ENCODE measurements at regions not wholly inside any gene's neighbourhood (a gene's known extent, or its start where the extent isn't known, plus 50 kb on each side); places are given as distances from the start of the nearest gene placed in this dataset.

GRCh38 chr17:34177642-34178041 lies 77.4 kb upstream of the CCL2 start:
- ATAC-seq (ENCODE audit: insufficient read depth, low FRiP score): no peak
- peak in 2 of 3 donors; percentile 78 to 81 for DNase-seq

GRCh38 chr17:34178092-34178491 lies 77.0 kb upstream of the CCL2 start:
- Histone ChIP-seq H3K36me3 (ENCODE audit: control insufficient read depth in 4 of 4, insufficient read depth in 4 of 4, low read length in 4 of 4) (no peaks in the 10 kb centered on the region), H3K27ac (ENCODE audit: low read depth in 1 of 2, low read length in 1 of 2) (no peak overlapping the region), H3K27me3 (ENCODE audit: control insufficient read depth in 3 of 3, insufficient read depth in 3 of 3, low read length in 2 of 3) (peaks cover 0 to 3% (median 0%) of the 10 kb centered on the region in 3 donors), H3K4me3 (no peak overlapping the region), H3K9ac (ENCODE audit: insufficient read depth in 1 of 2, low read length in 2 of 2) (no peak overlapping the region), H3K4me1 (ENCODE audit: control insufficient read depth in 5 of 5, insufficient read depth in 5 of 5, low read length in 5 of 5) (peaks cover 0 to 26% (median under 1%) of the 10 kb centered on the region in 5 donors), H3K9me3 (ENCODE audit: control insufficient read depth in 4 of 4, insufficient read depth in 3 of 4, low read length in 3 of 4) (no peaks in the 10 kb centered on the region)
- no peak for TF ChIP-seq CTCF (IDR thresholded peaks at IDR 0.05; ENCODE audit: control extremely low read depth, extremely low read depth)
- WGBS, 2 donors: 80 to 82% methylated on average over 3 of the region's 3 CpGs
- DNase-seq (peak in 2 of 3 donors; percentile 28 to 34), ATAC-seq (ENCODE audit: insufficient read depth, low FRiP score) (no peak)

More at GRCh38 chr17:34177642-34178041, 77.4 kb upstream of the CCL2 start:
- H3K9ac ChIP-seq (ENCODE audit: insufficient read depth in 1 of 2, low read length in 2 of 2): no peak overlapping the region
- no peak for TF ChIP-seq CTCF (IDR thresholded peaks at IDR 0.05; ENCODE audit: control extremely low read depth, extremely low read depth)
- H3K4me3 ChIP-seq: no peak overlapping the region
- 0% methylated on average over 1 of the region's 1 CpG for WGBS, 2 donors
- H3K27ac ChIP-seq (ENCODE audit: low read depth in 1 of 2, low read length in 1 of 2): peak overlapping the region in 1 of 2 donors; percentile 45
- peaks cover 0 to 28% (median 2%) of the 10 kb centered on the region in 5 donors for H3K4me1 ChIP-seq (ENCODE audit: control insufficient read depth in 5 of 5, insufficient read depth in 5 of 5, low read length in 5 of 5)
- no peaks in the 10 kb centered on the region for H3K9me3 ChIP-seq (ENCODE audit: control insufficient read depth in 4 of 4, insufficient read depth in 3 of 4, low read length in 3 of 4)
- H3K27me3 ChIP-seq (ENCODE audit: control insufficient read depth in 3 of 3, insufficient read depth in 3 of 3, low read length in 2 of 3): peaks cover 0 to 3% (median 0%) of the 10 kb centered on the region in 3 donors
- no peaks in the 10 kb centered on the region for H3K36me3 ChIP-seq (ENCODE audit: control insufficient read depth in 4 of 4, insufficient read depth in 4 of 4, low read length in 4 of 4)

GRCh38 chr17:34182036-34182803 lies 72.9 kb upstream of the CCL2 start:
- Histone ChIP-seq H3K27ac (ENCODE audit: low read depth in 1 of 2, low read length in 1 of 2) (no peak overlapping the region), H3K36me3 (ENCODE audit: control insufficient read depth in 4 of 4, insufficient read depth in 4 of 4, low read length in 4 of 4) (no peaks in the 10 kb centered on the region), H3K27me3 (ENCODE audit: control insufficient read depth in 3 of 3, insufficient read depth in 3 of 3, low read length in 2 of 3) (peaks cover 0 to 3% (median 0%) of the 10 kb centered on the region in 3 donors), H3K4me3 (no peak overlapping the region), H3K9me3 (ENCODE audit: control insufficient read depth in 4 of 4, insufficient read depth in 3 of 4, low read length in 3 of 4) (no peaks in the 10 kb centered on the region), H3K4me1 (ENCODE audit: control insufficient read depth in 5 of 5, insufficient read depth in 5 of 5, low read length in 5 of 5) (peaks cover 0 to 18% (median 0%) of the 10 kb centered on the region in 5 donors), H3K9ac (ENCODE audit: insufficient read depth in 1 of 2, low read length in 2 of 2) (no peak overlapping the region)
- DNase-seq (no peak), ATAC-seq (ENCODE audit: insufficient read depth, low FRiP score) (no peak)
- no peak for TF ChIP-seq CTCF (IDR thresholded peaks at IDR 0.05; ENCODE audit: control extremely low read depth, extremely low read depth)
- 60 to 73% methylated on average over 6 of the region's 6 CpGs for WGBS, 2 donors

Measured in lung (tissue), 11 donors.